ENCODE measurements at regions not wholly inside any gene's neighbourhood (a gene's known extent, or its start where the extent isn't known, plus 50 kb on each side); places are given as distances from the start of the nearest gene placed in this dataset.
"Not testable (repeated sequence)": the region's sequence is repeated elsewhere in the genome, so short reads cannot be mapped to it uniquely, and the experiment has no call there.

- DNase-seq (ENCODE audit: low read depth): not testable (repeated sequence)
Measured at GRCh38 chr7:150046290-150047194, 172.8 kb downstream of the ATP6V0E2 start.

DNA sequence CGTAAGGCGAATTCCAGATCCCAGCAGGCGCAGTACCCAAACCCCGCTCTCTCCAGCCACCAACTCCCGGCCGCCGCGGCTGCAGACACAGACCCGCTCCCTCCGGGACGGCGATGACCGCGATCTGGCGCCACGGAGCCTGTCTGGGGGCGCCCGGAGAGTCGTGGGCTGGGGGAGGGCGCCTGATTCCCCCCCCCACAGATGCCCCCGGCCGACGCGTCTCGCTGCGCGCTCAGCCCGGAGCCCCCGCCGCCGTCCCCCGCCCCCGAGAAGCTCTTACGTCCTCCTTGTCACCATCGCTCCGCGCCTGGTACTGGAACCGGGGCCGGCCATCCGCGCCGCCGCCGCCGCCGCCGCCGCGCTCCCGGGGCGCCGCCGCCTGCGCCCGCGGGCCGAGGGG lies 173.6 kb downstream of the ATP6V0E2 start:
- DNase-seq (ENCODE audit: low read depth): not testable (repeated sequence)

- DNase-seq (ENCODE audit: low read depth): not testable (repeated sequence)
Measured at GRCh38 chr7:150047772-150048171, 174.0 kb downstream of the ATP6V0E2 start.

DNA sequence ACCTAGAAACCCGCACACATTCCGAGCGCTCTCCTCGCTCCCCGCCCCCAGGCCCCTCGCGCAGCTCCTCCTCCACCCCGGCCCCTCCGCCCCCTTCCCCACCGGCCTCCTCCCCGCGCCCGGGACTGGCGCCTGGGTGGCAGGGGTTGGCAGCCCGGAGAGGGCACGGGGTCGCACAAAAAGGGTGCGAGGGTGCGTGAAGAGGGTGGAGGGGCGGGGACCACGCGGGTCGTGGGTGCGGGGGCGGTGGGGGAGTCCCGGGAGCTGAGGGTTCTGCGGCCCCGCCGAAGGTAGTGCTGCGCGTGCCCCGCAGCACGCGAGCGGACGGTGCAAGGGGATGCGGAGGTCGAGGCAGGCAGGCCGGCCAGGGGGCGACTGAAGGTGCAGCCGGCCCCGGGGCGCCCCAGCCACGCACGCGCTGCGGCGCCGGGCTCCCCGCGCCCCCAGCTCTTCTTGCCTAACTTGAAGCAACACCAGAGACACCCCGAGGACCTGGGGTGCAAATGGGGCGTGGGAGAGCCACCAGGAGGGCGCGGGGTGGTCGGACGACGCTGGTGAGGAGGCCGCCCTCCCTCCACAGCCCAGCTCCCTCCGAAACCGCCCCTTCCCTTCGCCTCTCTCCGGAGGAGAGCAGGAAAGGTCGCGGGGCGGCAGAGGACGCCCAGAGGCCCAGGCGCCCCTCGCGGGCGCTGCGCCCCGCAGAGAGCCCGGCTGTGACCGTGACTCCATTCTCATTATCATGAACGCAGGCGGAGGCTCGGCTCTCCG lies 174.7 kb downstream of the ATP6V0E2 start:
- DNase-seq (ENCODE audit: low read depth): not testable (repeated sequence)

DNA sequence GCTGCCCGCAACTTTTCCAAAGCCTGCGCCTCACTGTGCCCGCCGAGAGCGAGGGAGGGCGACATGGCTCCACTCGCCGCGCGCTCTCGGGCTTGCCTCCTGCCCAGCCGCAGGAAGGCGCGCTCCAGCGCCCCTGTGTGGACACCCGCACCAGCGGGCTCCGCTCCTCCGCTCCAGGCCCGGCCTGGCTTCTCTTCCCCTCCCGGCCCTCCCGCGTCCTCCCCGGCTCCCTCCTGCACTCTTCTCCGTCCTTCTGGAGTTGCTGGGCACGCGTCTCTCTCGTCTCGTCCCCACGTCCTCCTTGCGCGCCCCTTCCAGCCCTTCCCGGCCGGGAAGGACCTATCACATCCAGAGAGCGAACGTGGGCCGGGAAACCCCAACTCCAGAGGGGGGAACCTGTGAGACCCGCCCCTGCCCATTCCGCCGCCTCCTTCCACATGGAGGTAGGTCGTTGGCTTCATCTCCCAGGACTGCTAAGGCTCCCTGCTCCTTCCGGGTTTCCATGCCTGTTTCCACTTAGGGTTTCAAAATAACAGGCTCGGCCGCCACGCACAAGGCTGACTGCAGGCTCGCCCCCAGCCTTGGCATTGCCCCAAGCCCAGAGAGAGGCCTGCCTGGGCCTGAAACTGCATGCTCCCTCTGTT lies 175.4 kb downstream of the ATP6V0E2 start:
- DNase-seq (ENCODE audit: low read depth): peak; percentile 2

GRCh38 chr7:150053396-150053795 lies 179.6 kb downstream of the ATP6V0E2 start:
- not testable (repeated sequence) for DNase-seq (ENCODE audit: low read depth)

DNA sequence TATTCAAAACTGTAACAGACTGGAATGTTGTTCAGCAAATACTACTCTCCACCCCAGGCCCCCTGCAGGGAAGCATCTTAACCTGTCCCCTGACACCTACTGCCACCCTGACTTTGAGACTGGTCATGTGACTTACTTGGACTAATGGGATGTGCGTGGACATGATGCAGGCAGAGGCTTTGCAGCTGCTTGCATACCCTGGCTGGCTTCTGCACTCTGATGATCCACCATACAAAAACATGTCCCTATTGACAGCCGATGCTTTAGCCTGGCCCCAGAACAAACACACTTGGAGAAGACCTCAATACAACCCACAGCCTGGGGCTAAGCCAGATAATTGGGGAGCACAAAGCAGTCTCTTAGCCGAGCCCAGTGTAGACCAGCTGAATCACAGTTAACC lies 180.5 kb downstream of the ATP6V0E2 start:
- DNase-seq (ENCODE audit: low read depth): not testable (repeated sequence)

- not testable (repeated sequence) for DNase-seq (ENCODE audit: low read depth)
Measured at GRCh38 chr7:150060259-150061221, 186.8 kb downstream of the ATP6V0E2 start.

DNA sequence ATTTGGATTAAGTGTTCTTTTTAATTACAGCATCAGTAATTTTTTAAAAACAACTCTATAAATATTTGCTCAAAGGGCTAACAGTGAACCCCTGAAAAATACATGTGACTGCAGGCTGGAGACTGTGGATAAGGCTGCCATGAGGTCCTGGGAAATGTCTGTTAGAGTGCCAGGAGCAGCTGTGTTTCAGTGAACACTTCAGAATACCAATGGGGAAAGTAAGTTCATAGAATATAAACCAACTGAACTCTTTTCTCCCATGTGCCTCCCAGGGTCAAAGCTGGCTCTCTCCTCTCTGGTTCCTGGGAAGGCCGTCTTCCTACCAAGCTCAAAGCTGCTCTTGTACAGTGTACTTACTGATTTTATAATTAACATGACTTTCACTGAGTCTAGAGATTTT lies 189.4 kb downstream of the ATP6V0E2 start:
- DNase-seq (ENCODE audit: low read depth): not testable (repeated sequence)

DNA sequence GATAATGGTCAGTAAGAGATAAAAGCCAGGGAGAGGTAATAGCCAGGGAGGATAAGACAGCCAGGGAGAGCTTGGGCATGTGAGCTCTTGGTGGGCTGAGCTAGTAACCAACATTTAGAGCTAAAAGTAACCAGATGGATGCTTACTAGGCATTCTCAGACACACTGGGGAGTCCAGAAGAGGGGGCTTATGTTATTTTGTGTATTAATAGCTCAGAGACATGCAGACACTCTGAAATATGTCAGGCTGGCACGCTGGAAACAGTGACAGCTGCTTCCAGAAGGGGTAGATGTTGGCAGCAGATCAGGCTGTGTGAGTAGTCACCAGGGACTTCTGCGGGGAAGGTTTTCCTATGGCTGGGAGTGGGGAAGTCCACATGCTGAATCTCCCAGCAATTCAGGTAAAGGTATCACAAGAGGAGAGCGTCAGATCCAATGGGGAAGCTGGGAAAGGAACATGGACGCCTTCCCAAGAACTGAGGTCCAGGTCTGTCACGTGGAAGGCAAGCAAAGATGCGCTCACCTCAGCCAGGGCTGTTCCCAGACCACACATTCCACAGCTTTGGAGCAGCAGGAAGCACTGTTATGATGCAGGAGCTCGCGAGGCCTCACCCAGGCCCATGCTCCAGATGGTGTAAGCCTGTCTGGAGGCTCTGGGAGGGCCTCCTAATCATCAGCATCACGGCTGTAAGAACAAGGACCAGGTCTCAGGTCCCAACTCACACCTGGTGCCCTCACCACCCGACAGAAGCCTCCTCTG lies 196.0 kb downstream of the ATP6V0E2 start:
- DNase-seq (ENCODE audit: low read depth): not testable (repeated sequence)

GRCh38 chr7:150077543-150077942 lies 203.8 kb downstream of the ATP6V0E2 start:
- DNase-seq (ENCODE audit: low read depth): not testable (repeated sequence)

- not testable (repeated sequence) for DNase-seq (ENCODE audit: low read depth)
Measured at GRCh38 chr7:150081865-150082264, 208.1 kb downstream of the ATP6V0E2 start.

DNA sequence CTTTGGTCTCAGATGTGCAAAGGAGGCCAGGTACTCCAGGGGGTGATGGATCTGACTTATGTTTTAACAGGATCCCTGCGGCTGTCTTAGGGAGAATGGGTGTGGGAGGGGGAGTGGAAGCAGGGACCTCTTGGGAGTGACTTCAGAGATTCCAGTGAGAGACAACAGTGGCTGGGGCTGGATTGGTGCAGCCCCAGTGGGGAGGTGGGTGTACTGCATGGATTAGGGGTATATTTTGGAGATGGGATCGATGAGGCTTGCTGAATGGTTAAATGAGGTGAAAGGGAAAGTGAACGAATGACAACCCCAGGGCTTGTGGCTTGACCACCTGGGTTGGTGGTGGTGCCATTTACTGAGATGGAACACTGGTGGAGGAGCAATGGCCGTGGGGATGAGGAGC lies 211.0 kb downstream of the ATP6V0E2 start:
- DNase-seq (ENCODE audit: low read depth): not testable (repeated sequence)

DNA sequence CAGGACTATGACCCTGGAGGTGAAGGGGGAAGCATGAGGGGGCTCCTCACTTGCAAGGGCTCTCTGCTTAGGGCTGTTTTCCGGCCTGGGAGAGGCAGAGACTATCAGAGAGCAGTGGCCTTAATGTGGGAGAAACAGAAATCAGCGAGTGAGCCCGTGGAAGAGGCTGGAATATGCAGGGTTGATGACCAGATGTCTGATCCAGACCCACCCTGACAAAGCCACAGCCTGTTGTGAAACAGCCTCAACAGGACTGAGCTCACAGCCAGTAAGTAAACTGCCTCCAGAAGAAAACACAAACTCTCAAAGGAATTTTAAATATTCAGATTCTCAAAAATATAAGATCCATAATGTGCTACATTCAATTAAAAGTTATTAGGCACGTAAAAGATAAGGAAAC lies 213.7 kb downstream of the ATP6V0E2 start:
- DNase-seq (ENCODE audit: low read depth): not testable (repeated sequence)

DNA sequence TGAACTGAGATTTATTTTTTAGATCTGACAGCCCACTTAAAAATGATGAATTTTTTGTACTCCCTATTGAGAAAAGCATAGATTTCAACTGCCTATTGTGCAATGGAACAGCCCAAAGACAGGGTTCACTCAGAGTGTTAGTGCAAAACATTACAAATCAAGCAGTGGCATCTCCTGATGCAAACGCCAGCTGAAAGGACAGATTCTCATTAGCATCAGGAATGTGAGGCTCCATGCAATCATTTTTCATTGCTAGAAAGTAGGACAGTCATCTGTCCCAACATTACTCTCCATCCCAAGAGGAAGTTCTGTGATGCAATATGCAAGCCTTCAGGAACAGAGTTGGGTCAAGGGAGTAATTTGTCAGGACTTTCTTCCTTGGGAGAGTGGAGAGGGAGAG lies 215.4 kb downstream of the ATP6V0E2 start:
- DNase-seq (ENCODE audit: low read depth): not testable (repeated sequence)

GRCh38 chr7:150090776-150091175 lies 217.0 kb downstream of the ATP6V0E2 start:
- not testable (repeated sequence) for DNase-seq (ENCODE audit: low read depth)

DNA sequence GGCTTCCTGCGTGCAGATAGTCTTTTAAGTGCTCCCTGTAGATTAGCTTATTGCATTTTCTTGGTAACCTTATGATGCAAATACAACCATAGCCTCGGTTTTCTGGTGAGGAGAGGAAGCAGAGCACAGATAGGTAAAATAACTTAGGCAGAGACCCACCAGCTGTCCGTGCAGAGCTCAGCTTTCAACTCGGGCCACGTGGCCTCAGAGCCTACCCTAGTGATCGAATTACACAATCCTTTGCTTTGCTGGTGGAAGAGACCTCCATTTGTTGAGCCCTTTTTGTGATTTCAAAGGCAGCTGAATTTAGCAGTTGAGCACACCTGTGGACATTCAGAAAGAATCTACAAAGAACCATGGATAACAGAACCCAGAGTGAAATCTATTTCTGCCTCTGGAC lies 220.1 kb downstream of the ATP6V0E2 start:
- not testable (repeated sequence) for DNase-seq (ENCODE audit: low read depth)

DNA sequence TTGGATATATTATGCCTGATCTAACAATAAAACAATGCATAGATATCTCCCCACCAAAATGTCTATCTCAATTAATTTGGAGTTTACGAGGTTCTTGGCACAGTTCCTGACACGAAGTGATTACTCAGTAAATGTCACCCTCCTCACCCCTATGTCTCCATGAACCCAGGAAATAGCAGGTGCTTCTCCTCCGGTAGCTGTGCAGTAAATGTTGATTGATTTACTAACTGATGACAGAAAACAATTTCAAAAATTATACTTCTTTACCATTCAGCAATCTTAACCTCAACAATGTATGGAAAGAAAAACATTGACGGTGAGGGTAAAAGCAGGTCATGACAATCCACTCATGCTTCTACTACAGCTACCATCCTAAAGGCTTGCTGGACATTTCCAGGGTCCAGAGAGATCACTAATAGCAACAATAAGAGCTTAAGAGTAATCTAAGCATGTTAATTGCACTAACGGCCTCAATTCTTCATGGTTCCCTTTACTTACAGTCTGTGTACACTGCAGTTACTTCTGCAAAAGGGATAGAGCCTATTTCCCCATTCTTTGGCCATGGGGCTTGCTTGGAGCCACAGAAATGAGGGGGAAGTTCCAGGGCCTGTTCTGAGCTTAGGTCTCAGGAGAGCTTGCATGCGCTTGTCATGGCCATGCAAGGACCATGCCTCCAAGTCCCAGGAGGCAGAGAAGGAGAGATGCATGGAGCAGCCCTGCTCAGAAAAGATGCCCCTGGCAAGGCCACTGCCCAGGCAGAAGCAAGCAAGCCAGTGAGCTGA lies 222.6 kb downstream of the ATP6V0E2 start:
- DNase-seq (ENCODE audit: low read depth): not testable (repeated sequence)

GRCh38 chr7:150098592-150098991 lies 224.6 kb upstream of the LRRC61 start:
- not testable (repeated sequence) for DNase-seq (ENCODE audit: low read depth)
